ENCODE measurements at regions not wholly inside any gene's neighbourhood (a gene's known extent, or its start where the extent isn't known, plus 50 kb on each side); places are given as distances from the start of the nearest gene placed in this dataset.
"Not testable (repeated sequence)": the region's sequence is repeated elsewhere in the genome, so short reads cannot be mapped to it uniquely, and the experiment has no call there.

GRCh38 chr7:7042286-7042893 lies 140.0 kb upstream of the C1GALT1 start:
- TF ChIP-seq, protein P1, sequence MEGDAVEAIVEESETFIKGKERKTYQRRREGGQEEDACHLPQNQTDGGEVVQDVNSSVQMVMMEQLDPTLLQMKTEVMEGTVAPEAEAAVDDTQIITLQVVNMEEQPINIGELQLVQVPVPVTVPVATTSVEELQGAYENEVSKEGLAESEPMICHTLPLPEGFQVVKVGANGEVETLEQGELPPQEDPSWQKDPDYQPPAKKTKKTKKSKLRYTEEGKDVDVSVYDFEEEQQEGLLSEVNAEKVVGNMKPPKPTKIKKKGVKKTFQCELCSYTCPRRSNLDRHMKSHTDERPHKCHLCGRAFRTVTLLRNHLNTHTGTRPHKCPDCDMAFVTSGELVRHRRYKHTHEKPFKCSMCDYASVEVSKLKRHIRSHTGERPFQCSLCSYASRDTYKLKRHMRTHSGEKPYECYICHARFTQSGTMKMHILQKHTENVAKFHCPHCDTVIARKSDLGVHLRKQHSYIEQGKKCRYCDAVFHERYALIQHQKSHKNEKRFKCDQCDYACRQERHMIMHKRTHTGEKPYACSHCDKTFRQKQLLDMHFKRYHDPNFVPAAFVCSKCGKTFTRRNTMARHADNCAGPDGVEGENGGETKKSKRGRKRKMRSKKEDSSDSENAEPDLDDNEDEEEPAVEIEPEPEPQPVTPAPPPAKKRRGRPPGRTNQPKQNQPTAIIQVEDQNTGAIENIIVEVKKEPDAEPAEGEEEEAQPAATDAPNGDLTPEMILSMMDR (IDR thresholded peaks at IDR 0.05) = not testable (repeated sequence)
- not testable (repeated sequence) for TF ChIP-seq POLR2A, EP300 (IDR thresholded peaks at IDR 0.05)

Measured in tibial nerve (tissue), 4 donors.